ENCODE measurements at regions not wholly inside any gene's neighbourhood (a gene's known extent, or its start where the extent isn't known, plus 50 kb on each side); places are given as distances from the start of the nearest gene placed in this dataset.

DNA sequence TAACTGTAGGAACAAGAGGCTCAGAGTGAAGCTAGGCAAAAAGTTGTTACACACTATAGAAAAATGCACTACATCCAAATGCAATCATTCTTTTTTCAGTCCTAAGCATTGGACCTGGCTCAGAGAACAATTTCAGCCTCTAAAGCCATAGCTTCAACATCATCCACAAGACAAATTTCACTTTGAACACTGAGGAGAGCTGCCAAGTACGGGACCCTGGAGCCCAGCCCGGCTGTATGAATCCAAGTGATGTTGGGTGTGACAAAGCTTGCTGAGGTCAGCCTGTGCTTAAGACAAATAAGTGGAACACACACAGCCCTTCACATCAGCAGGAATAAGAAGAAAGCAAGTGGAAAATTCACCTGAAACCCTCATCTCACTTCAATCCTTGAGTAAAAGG, 233.1 kb upstream of the PFKP start:
- Mint-ChIP-seq H3K27me3 (ENCODE audit: insufficient read depth, low read depth, poor library complexity) (peaks cover 3% of the 10 kb centered on the region), H3K4me3 (no peak overlapping the region), H3K27ac (no peak overlapping the region), H3K36me3 (ENCODE audit: low read depth) (peaks cover under 1% of the 10 kb centered on the region; the same call in 2 of the 3 replicates), H3K4me1 (peaks cover 4% of the 10 kb centered on the region; the same call in 2 of the 3 replicates), H3K9me3 (peaks cover under 1% of the 10 kb centered on the region)
- H3K4me2 ChIP-seq = no peak overlapping the region
- no peaks in the 10 kb centered on the region for H3K79me2 ChIP-seq (replicated peaks; ENCODE audit: insufficient read depth)
- no peaks in the 10 kb centered on the region for H3K27me3 ChIP-seq (ENCODE audit: insufficient read depth)
- no peaks in the 10 kb centered on the region for H3F3A ChIP-seq (replicated peaks; ENCODE audit: low read depth)
- no peaks in the 10 kb centered on the region for H3K36me3 ChIP-seq (ENCODE audit: insufficient read depth)
- no peak overlapping the region for H3K27ac ChIP-seq (ENCODE audit: low read depth)
- TF ChIP-seq CREB1 (CRISPR knock-in tag; IDR thresholded peaks at IDR 0.05; ENCODE audit: low read depth) (no peak), ZNF114 (CRISPR knock-in tag; IDR thresholded peaks at IDR 0.05) (no peak), POLR2AphosphoS5 (IDR thresholded peaks at IDR 0.05; ENCODE audit: low read depth) (no peak), EZH2phosphoT487 (IDR thresholded peaks at IDR 0.05; ENCODE audit: unreplicated experiment) (no peak), EZH2 (IDR thresholded peaks at IDR 0.05; ENCODE audit: low read depth, unreplicated experiment) (no peak), ZNF331 (CRISPR knock-in tag; IDR thresholded peaks at IDR 0.05; ENCODE audit: low read depth) (no peak), NANOG (IDR thresholded peaks at IDR 0.05; ENCODE audit: borderline replicate concordance) (no peak), REST (IDR thresholded peaks at IDR 0.05; ENCODE audit: unreplicated experiment) (no peak), STAT1 (IDR thresholded peaks at IDR 0.05; ENCODE audit: unreplicated experiment) (no peak), JUNB (IDR thresholded peaks at IDR 0.05; ENCODE audit: unreplicated experiment) (no peak)
- TF ChIP-seq, protein P1, sequence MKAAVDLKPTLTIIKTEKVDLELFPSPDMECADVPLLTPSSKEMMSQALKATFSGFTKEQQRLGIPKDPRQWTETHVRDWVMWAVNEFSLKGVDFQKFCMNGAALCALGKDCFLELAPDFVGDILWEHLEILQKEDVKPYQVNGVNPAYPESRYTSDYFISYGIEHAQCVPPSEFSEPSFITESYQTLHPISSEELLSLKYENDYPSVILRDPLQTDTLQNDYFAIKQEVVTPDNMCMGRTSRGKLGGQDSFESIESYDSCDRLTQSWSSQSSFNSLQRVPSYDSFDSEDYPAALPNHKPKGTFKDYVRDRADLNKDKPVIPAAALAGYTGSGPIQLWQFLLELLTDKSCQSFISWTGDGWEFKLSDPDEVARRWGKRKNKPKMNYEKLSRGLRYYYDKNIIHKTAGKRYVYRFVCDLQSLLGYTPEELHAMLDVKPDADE (IDR thresholded peaks at IDR 0.05) = no peak
- TF ChIP-seq, protein P2, sequence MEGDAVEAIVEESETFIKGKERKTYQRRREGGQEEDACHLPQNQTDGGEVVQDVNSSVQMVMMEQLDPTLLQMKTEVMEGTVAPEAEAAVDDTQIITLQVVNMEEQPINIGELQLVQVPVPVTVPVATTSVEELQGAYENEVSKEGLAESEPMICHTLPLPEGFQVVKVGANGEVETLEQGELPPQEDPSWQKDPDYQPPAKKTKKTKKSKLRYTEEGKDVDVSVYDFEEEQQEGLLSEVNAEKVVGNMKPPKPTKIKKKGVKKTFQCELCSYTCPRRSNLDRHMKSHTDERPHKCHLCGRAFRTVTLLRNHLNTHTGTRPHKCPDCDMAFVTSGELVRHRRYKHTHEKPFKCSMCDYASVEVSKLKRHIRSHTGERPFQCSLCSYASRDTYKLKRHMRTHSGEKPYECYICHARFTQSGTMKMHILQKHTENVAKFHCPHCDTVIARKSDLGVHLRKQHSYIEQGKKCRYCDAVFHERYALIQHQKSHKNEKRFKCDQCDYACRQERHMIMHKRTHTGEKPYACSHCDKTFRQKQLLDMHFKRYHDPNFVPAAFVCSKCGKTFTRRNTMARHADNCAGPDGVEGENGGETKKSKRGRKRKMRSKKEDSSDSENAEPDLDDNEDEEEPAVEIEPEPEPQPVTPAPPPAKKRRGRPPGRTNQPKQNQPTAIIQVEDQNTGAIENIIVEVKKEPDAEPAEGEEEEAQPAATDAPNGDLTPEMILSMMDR (conservative IDR thresholded peaks at IDR 0.05; ENCODE audit: low read depth in 2 of 2) = no peak
- TF ChIP-seq, protein P3, sequence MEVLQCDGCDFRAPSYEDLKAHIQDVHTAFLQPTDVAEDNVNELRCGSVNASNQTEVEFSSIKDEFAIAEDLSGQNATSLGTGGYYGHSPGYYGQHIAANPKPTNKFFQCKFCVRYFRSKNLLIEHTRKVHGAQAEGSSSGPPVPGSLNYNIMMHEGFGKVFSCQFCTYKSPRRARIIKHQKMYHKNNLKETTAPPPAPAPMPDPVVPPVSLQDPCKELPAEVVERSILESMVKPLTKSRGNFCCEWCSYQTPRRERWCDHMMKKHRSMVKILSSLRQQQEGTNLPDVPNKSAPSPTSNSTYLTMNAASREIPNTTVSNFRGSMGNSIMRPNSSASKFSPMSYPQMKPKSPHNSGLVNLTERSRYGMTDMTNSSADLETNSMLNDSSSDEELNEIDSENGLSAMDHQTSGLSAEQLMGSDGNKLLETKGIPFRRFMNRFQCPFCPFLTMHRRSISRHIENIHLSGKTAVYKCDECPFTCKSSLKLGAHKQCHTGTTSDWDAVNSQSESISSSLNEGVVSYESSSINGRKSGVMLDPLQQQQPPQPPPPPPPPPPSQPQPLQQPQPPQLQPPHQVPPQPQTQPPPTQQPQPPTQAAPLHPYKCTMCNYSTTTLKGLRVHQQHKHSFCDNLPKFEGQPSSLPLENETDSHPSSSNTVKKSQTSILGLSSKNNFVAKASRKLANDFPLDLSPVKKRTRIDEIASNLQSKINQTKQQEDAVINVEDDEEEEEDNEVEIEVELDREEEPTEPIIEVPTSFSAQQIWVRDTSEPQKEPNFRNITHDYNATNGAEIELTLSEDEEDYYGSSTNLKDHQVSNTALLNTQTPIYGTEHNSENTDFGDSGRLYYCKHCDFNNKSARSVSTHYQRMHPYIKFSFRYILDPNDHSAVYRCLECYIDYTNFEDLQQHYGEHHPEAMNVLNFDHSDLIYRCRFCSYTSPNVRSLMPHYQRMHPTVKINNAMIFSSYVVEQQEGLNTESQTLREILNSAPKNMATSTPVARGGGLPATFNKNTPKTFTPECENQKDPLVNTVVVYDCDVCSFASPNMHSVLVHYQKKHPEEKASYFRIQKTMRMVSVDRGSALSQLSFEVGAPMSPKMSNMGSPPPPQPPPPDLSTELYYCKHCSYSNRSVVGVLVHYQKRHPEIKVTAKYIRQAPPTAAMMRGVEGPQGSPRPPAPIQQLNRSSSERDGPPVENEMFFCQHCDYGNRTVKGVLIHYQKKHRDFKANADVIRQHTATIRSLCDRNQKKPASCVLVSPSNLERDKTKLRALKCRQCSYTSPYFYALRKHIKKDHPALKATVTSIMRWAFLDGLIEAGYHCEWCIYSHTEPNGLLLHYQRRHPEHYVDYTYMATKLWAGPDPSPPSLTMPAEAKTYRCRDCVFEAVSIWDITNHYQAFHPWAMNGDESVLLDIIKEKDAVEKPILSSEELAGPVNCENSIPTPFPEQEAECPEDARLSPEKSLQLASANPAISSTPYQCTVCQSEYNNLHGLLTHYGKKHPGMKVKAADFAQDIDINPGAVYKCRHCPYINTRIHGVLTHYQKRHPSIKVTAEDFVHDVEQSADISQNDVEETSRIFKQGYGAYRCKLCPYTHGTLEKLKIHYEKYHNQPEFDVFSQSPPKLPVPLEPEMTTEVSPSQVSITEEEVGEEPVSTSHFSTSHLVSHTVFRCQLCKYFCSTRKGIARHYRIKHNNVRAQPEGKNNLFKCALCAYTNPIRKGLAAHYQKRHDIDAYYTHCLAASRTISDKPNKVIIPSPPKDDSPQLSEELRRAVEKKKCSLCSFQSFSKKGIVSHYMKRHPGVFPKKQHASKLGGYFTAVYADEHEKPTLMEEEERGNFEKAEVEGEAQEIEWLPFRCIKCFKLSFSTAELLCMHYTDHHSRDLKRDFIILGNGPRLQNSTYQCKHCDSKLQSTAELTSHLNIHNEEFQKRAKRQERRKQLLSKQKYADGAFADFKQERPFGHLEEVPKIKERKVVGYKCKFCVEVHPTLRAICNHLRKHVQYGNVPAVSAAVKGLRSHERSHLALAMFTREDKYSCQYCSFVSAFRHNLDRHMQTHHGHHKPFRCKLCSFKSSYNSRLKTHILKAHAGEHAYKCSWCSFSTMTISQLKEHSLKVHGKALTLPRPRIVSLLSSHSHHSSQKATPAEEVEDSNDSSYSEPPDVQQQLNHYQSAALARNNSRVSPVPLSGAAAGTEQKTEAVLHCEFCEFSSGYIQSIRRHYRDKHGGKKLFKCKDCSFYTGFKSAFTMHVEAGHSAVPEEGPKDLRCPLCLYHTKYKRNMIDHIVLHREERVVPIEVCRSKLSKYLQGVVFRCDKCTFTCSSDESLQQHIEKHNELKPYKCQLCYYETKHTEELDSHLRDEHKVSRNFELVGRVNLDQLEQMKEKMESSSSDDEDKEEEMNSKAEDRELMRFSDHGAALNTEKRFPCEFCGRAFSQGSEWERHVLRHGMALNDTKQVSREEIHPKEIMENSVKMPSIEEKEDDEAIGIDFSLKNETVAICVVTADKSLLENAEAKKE (CRISPR knock-in tag; IDR thresholded peaks at IDR 0.05) = no peak
- DNase-seq (ENCODE audit: low spot score) = no peak
- no peaks in the 10 kb centered on the region for H4K20me1 ChIP-seq (replicated peaks; ENCODE audit: insufficient read depth)
- no peak for ATAC-seq
- no peak overlapping the region for H2AFZ ChIP-seq
- no peaks in the 10 kb centered on the region for H3K4me1 ChIP-seq (ENCODE audit: insufficient read depth)
- H3K4me3 ChIP-seq = no peak overlapping the region
- 0 out of 2 replicates have a peak, but pooled peaks cover under 1% of the 10 kb centered on the region for H3K9me2 ChIP-seq (ENCODE audit: insufficient read depth)
